Body of pancreas (tissue), 4 donors: ENCODE measurements at regions not wholly inside any gene's neighbourhood (a gene's known extent, or its start where the extent isn't known, plus 50 kb on each side); places are given as distances from the start of the nearest gene placed in this dataset.

Experiments
- ATAC-seq: fragments of 150-250 bp; one replicate; pipeline ENCODE4 v1.9.1; 2016
- DNase-seq, 4 donors: peaks; one replicate each; pipeline ENCODE4 v3.0.0-alpha.2; 2019
- H3K27ac ChIP-seq, 4 donors: fragments of 200-600 bp; sonication (generic); 1 replicate in 3 of 4; 2 replicates in 1 of 4; pipeline versions ENCODE4 v1.5.1 to v1.6.1; 2016 to 2019; ENCODE audit warnings: mild to moderate bottlenecking in 1 of 4, mixed read lengths in 1 of 4, moderate library complexity in 1 of 4
- H3K27me3 ChIP-seq, 2 donors: fragments of 200-600 bp; sonication (generic); one replicate each; pipeline ENCODE4 v1.6.0; 2016; ENCODE audit warnings: mild to moderate bottlenecking in 1 of 2
- H3K36me3 ChIP-seq, 2 donors: fragments of 200-600 bp; sonication (generic); replicated peaks in 1 of 2; 2 replicates each; pipeline ENCODE4 v1.5.1; 2016; ENCODE audit warnings: low read depth in 2 of 2; ENCODE audit not compliant: insufficient read depth in 1 of 2
- H3K4me1 ChIP-seq: fragments of 200-600 bp; sonication (generic); one replicate; pipeline ENCODE4 v1.6.0; 2016
- H3K4me3 ChIP-seq, 2 donors: fragments of 200-600 bp; sonication (generic); 1 replicate in 1 of 2; 2 replicates in 1 of 2; pipeline ENCODE4 v1.5.1; 2016 to 2019
- H3K9me3 ChIP-seq, 3 donors: fragments of 200-600 bp; sonication (generic); 1 replicate in 2 of 3; 2 replicates in 1 of 3; pipeline ENCODE4 v1.5.1; 2016
- CTCF ChIP-seq, 7 experiments: fragments of 450-650 bp in 4 of 7; fragments of 200-600 bp in 3 of 7; sonication (generic) in 3 of 7; IDR thresholded peaks; one replicate each; pipeline ENCODE4 v1.5.1; 2016 to 2019; ENCODE audit warnings: antibody characterized with exemption in 7 of 7
- POLR2A ChIP-seq, 3 donors: fragments of 450-650 bp; IDR thresholded peaks; one replicate each; pipeline ENCODE4 v1.6.1; 2016; ENCODE audit warnings: antibody characterized with exemption in 3 of 3, mild to moderate bottlenecking in 2 of 3
- WGBS, 2 donors: methylation state at CpG; one replicate each; pipeline ENCODE4 v1.1.5; 2017; 5-methylcytosine and 5-hydroxymethylcytosine counted together
- intact Hi-C: fragments of 100-400 bp; cut with DNase I; formaldehyde crosslinking; loops from one replicate; pipeline ENCODE4 v1.15.1; 2023

- Histone ChIP-seq H3K4me1 (peaks cover under 1% of the 10 kb centered on the region), H3K27me3 (no peaks in the 10 kb centered on the region), H3K27ac (no peak overlapping the region), H3K9me3 (no peaks in the 10 kb centered on the region), H3K36me3 (no peaks in the 10 kb centered on the region), H3K4me3 (no peak overlapping the region)
- no peak for TF ChIP-seq POLR2A (IDR thresholded peaks at IDR 0.05)
- TF ChIP-seq CTCF (IDR thresholded peaks at IDR 0.05) = no peak
- intact Hi-C loops = no loop called here
- ATAC-seq (no peak), DNase-seq (peak in 1 of 4 donors; percentile 9)
- WGBS, 2 donors = 84 to 88% methylated on average over 15 of the region's 15 CpGs
These were observed 104.1 kb upstream of the OTOS start for GRCh38 chr2:240244543-240244942.

- Histone ChIP-seq H3K27me3 (no peaks in the 10 kb centered on the region), H3K4me3 (no peak overlapping the region), H3K9me3 (no peaks in the 10 kb centered on the region), H3K36me3 (no peaks in the 10 kb centered on the region), H3K4me1 (peaks cover 7% of the 10 kb centered on the region), H3K27ac (no peak overlapping the region)
- intact Hi-C loops = no loop called here
- no peak for TF ChIP-seq POLR2A (IDR thresholded peaks at IDR 0.05)
- no peak for TF ChIP-seq CTCF (IDR thresholded peaks at IDR 0.05)
- no peak for ATAC-seq
- 92 to 93% methylated on average over 4 of the region's 4 CpGs for WGBS, 2 donors
- no peak for DNase-seq
These were observed 104.7 kb upstream of the OTOS start for GRCh38 chr2:240245184-240245583.

- DNase-seq (peak in 1 of 4 donors; percentile 9), ATAC-seq (no peak)
- Histone ChIP-seq H3K4me1 (peaks cover 12% of the 10 kb centered on the region), H3K9me3 (no peaks in the 10 kb centered on the region), H3K27ac (no peak overlapping the region), H3K27me3 (no peaks in the 10 kb centered on the region), H3K4me3 (no peak overlapping the region), H3K36me3 (no peaks in the 10 kb centered on the region)
- TF ChIP-seq CTCF (IDR thresholded peaks at IDR 0.05) (no peak), POLR2A (IDR thresholded peaks at IDR 0.05) (no peak)
- 94 to 96% methylated on average over 20 to 22 of the region's 23 CpGs for WGBS, 2 donors
- intact Hi-C loops = no loop called here
These were observed 105.2 kb upstream of the OTOS start for GRCh38 chr2:240245706-240246105.

GRCh38 chr2:240246173-240246820 lies 105.8 kb upstream of the OTOS start:
- ATAC-seq (no peak), DNase-seq (peak in 1 of 4 donors; percentile 10)
- no peak overlapping the region for H3K27ac ChIP-seq
- H3K4me3 ChIP-seq = no peak overlapping the region
- 88 to 92% methylated on average over 15 of the region's 15 CpGs for WGBS, 2 donors
- intact Hi-C loops = no loop called here
- H3K4me1 ChIP-seq = peaks cover 18% of the 10 kb centered on the region
- H3K27me3 ChIP-seq = no peaks in the 10 kb centered on the region
- TF ChIP-seq POLR2A (IDR thresholded peaks at IDR 0.05) (no peak), CTCF (IDR thresholded peaks at IDR 0.05) (no peak)
- no peaks in the 10 kb centered on the region for H3K36me3 ChIP-seq
- H3K9me3 ChIP-seq = no peaks in the 10 kb centered on the region

GRCh38 chr2:240247241-240247867 lies 106.9 kb upstream of the OTOS start:
- no peak for DNase-seq
- Histone ChIP-seq H3K27ac (no peak overlapping the region), H3K4me3 (no peak overlapping the region), H3K4me1 (peaks cover 28% of the 10 kb centered on the region), H3K27me3 (no peaks in the 10 kb centered on the region), H3K36me3 (no peaks in the 10 kb centered on the region), H3K9me3 (no peaks in the 10 kb centered on the region)
- no peak for ATAC-seq
- 89 to 94% methylated on average over 8 to 10 of the region's 10 CpGs for WGBS, 2 donors
- intact Hi-C loops = no loop called here
- TF ChIP-seq POLR2A (IDR thresholded peaks at IDR 0.05) = no peak
- no peak for TF ChIP-seq CTCF (IDR thresholded peaks at IDR 0.05)
